NCI-H2171 treated with DMSO at 0.1 percent for 48 hours (cell line): ENCODE measurements at regions not wholly inside any gene's neighbourhood (a gene's known extent, or its start where the extent isn't known, plus 50 kb on each side); places are given as distances from the start of the nearest gene placed in this dataset.
"Not testable (repeated sequence)": the region's sequence is repeated elsewhere in the genome, so short reads cannot be mapped to it uniquely, and the experiment has no call there.

ENCODE experiments used
- DNase-seq: peaks from one replicate; lab custom pipeline; 2025; lab: John Stamatoyannopoulos, UW

- DNase-seq, result not testable (repeated sequence)
Observed at GRCh38 chr6:3672339-3672738, 79.2 kb downstream of the PXDC1 start.

DNA sequence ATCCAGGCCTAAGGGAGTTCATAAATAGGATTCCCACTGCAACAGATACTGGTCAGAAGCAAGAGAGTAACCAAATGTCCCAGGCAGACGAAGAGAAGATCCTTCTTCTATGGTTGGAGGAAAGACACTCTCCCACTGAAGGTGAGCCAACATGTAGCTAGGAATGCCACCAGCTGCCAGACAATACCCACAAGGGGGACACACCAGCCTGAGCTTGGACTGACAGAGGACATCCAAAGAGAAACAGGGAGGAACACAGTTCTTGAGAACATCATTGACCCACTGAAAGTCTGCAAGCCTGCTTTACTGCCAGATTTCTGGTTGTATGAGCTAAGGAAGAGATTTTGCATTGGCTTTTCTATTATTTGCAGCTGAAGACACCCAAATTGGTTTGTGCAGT, 80.1 kb downstream of the PXDC1 start:
- DNase-seq, result no peak

DNA sequence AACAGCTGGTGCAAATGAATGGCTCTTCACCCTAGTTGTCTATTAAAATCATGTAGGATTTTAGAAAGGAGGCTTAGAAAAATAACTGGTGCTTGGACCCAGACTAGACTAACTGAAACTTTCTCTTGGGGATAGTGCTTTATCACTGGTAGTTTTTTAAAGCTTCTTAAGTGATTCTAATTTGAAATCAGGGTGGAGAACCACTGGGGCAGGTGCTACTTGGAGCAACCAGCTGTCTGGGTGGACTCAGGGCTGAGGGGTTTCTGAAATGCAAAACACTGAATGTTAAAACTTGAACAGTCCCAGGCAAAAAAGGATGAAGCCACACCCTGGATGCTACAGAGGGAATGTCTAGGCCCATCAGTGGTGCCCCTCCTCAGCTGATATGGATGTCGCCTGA, 81.2 kb downstream of the PXDC1 start:
- no peak for DNase-seq

- peak; percentile 32 for DNase-seq
Observed at GRCh38 chr6:3669916-3670315, 81.6 kb downstream of the PXDC1 start.

DNA sequence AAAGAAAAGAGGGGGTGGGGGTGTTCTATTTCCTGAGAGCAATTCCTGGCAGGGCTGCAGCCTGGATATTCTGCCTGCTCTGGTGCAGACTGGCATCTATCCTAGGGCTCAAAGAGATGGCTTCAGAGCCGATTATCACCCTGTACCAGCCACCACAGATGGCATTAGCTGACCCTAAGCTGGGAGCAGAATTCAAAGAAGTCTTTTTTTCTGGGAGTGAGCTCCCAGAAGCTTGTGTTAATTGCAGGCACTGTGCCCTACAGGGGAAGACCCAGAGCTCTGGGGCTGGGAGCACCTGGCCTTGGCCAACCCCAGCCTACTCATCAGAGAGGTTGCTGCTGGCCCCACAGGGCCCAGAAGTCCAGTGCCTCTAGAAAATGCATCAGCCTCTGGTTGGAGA, 85.9 kb downstream of the PXDC1 start:
- no peak for DNase-seq

GRCh38 chr6:3664625-3665041, 86.9 kb downstream of the PXDC1 start:
- DNase-seq, result no peak

DNA sequence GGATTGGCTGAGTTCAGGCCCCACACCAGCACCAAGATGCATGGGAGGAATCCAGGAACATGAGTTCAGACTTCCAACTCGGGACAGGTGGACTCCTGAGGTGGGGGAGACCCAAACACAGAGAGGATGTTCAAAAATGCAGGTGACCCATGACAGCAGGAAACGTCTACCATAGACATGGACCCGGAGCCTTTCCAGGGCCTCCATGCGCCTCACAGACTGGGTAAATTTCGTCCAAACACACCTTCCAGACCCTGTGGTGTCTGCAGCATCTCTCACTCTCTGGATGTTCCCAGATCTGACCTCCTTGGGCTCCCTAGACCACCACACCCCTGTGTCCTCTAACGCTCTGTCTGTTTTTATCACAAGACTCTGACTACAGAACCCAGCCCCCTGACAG, 87.7 kb downstream of the PXDC1 start:
- DNase-seq, result no peak

DNA sequence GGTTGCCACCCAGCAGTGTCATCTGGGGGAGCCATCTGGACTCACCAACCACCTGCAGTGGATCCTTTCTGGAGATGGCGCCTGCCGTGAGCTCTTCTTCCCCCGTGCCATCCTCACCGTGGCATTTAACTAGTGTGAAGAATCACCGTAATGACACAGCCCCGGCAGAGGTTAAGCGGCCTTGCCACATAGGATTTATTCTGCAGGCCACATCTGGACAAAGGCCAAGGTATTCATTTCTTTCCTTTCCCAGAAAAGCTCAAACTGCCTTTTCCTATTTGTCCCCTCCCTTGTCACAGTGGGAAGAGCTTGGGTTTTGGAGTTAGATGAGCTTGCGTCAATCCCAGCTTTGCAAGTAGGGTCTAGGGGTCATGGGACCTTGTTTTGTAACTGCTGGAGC, 88.4 kb downstream of the PXDC1 start:
- no peak for DNase-seq

DNA sequence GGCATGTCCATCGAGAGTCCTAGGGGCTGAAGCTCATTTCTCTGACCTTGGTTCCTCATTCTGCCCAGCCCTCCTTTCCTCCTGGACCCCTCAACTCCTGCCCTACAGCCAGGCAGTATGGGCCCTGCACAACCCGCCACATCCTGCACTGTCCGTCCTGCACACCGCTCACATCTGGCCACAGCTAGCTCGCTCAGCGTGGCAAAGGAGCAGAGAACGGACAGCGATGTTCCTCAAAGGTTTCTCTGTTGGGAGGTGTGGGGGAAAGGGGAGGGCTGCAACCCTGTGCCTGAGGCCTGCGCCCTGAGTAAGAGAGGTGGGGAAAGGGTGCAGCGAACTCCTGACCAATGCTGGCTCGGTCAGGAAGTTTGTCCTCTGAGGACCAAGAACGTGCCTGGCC, 90.1 kb downstream of the PXDC1 start:
- DNase-seq, result no peak

DNA sequence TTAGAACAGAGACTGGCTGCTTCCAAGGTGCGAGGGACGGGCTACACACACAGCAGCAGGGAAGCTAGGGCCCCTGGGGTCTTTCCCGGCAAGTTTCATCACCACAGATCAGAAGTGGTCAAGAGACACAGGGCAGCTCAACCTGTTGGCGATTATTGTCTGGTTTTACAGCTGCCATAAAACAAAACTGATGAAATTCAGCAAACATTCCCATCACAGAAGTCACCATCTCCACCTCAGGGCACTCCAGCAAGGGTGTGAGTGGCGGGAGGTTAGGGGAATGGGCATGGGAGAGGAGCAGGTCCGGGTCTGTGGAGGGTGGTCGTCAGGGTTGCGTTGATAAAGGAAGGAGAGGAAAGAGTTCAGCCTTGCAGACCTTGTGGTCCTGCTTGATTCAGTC, 91.0 kb downstream of the PXDC1 start:
- DNase-seq, result no peak

- no peak for DNase-seq
Observed at GRCh38 chr6:3659748-3660147, 91.8 kb downstream of the PXDC1 start.

DNA sequence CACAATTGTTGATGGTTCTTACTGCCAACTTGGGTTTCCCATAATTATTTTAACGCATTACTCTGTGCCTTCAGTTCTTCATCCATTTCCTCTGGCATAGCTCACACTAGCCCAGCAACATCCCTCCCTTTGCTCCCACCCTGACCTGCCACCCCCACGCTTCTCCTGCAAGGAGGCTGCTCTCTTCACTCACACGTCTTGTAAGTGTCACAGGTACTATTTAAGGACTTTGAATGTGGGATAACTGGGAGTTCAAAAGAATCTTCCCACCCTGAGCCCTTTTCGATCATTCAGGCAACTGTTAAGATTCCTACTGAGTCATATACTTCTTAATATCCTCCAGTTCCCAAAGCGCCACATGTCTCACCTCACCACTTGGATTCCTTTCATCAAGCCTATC, 95.4 kb downstream of the PXDC1 start:
- no peak for DNase-seq

- peak; percentile 80 for DNase-seq
Observed at GRCh38 chr6:3654898-3655297, 96.6 kb downstream of the PXDC1 start.

GRCh38 chr6:3654436-3654835, 97.1 kb downstream of the PXDC1 start:
- DNase-seq, result no peak

DNA sequence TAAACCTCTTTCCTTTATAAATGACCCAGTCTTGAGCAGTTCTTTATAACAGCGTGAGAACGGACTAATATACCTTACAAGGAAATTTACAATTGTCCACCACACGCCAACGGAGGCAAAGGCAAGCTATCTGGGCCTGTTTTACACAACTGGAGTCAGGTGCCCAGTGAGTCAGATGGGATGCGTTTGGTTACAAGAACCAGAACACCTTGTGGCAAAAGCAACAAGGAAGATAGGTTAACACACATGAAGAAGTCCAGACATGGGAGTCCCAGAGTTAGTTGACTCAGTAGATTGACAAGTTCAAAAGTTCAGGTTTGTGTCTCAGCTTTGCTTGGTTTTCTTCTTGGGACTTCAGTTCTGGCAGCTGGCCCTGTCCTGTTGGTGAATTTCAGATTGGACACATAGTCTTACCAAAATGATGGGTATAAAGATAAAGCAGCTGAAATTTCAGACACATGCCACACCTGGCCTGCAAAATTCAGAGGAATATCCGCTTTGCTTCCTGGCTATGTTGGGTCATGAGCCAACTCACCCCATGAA, 97.9 kb downstream of the PXDC1 start:
- no peak for DNase-seq

DNA sequence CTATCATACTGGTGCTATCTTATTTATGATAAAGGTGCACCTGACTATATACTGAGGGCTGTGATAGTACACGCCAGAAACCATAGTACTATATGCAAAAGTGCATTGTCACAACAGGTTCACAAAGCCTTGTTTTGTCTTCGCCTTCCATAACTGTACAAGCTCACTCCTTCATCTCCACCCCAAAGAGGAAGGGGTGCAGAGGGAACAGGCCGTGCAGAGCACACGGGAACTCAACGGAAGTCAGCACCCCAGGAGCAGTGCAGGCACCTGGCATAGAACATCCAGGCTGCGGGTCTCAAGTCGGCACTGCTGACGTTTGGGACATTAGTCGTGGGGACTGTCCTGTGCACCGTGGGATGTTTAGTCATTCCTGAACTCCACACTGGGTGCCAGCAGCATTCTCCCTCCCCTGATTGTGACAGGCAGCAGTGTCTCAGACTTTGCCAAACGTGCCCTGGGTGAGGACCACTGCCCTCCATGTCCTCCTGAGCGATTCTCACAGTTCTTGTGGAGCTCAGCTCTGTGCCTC, 99.7 kb downstream of the PXDC1 start:
- no peak for DNase-seq

DNA sequence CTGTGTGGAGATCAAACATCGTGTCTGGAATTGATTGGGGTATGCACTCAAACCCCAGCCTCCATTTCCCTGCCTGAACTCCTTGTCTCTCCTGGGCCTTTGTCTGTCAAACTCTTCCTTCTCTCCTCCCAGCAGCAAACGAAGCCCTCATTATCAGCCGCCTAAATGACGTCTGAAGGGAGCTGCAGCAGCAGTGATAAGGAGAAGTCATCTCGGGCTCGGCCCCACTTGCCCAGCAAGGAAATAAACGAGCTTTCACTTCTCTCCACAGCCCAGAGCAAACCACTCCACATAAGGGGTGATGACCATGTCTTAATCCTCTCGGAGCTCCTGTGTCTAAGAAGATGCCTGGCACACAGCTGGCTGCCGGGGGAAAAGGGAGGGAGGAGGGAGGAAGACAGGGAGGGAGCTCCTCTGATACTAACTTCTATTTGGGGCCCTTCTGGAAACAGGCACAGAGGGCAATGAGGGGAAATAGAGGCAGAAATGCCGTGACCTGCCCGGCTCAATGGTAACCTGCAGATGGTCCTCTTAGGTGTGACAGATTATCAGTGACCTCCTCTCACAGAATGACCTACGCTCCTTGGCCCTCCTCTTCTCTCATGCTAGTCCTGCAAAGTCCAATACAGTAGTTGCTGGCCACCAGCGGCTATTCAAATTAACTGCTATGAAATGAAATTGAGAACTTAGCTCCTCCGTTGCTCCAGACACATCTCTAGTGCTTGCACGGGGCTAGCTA, 100.4 kb downstream of the PXDC1 start:
- no peak for DNase-seq

GRCh38 chr6:3650076-3650958, 101.2 kb downstream of the PXDC1 start:
- no peak for DNase-seq

GRCh38 chr6:3648724-3649123, 102.8 kb downstream of the PXDC1 start:
- no peak for DNase-seq

GRCh38 chr6:3646616-3647362, 104.7 kb downstream of the PXDC1 start:
- DNase-seq, result no peak

- no peak for DNase-seq
Observed at GRCh38 chr6:3644739-3645012, 106.8 kb downstream of the PXDC1 start.
